Kidney capillary endothelial cell (primary cell): ENCODE measurements at regions not wholly inside any gene's neighbourhood (a gene's known extent, or its start where the extent isn't known, plus 50 kb on each side); places are given as distances from the start of the nearest gene placed in this dataset.

Experiments used
- DNase-seq: peaks from one replicate; pipeline ENCODE4 v3.0.0-alpha.2; 2018; ENCODE audit warnings: low spot score

GRCh38 chr6:25038300-25038699, 102.5 kb upstream of the RIPOR2 start:
- DNase-seq: no peak

GRCh38 chr6:25038999-25039398, 103.2 kb upstream of the RIPOR2 start:
- DNase-seq: no peak

DNA sequence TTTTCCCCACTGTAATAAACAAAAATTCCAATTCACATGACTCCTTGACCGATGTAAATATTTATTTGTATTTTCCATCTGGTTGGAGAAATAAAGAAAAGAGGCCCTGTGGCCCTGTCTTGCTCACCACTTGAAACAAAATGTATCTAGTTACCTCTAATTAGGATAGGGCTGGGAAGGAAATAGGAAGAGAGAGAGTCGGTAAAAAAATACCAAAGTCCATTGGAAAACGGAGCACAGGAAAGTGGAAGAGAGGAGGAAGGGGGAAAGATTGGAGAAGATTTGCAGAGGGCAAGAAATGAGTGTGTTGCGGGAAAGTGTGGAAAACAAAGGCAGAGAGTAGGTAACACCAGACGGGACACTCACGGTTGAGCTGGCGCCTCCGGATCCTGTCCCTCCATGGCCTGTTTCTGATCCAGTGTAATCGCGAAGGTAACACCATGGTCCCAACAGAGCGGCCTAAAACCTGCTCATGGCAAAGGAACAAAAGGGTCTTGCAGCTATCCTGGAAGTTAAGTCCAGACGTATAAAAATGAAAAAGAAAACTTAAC, 105.8 kb upstream of the RIPOR2 start:
- DNase-seq: no peak

DNA sequence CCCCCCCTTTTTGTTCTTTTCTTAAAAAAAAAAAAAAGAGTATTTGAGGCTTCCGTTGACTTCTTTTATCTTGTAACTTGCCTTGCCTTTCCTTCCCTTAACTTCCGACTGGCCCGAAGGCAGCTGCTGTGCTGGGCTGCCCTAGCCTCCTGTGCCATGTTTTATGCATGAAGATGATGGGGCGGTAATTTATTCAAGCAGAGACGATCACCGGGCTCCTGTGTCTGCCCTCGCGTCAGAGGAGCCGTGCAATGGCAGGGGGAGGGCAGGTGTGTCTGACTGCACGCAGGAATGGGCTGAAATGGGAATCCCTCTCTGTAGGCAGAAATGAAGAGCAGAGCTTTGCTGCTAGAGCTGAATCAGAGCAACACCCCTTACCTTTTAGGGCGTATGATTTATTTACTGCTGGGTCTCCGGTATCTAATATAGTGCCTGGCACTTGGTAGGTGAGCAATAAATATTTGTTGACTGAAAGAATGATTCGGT, 106.3 kb upstream of the RIPOR2 start:
- DNase-seq: no peak

DNA sequence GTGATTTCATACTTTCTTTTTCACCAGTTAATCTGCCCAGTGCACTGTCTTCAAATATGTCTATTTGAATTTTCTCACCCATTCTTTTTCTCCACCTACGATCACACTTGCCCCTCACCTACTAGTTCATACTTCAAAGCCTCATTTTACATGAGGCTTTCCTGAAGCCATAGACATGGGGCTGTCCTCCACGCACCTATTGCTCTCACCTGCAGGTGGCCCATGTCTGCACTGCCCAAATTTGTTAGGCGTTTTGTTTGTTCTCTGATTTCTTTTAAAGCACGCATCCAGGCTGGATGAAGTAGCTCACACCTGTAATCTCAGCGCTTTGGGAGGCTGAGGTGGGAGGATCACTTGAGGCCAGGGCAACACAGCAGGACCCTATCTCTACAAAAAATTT, 106.8 kb upstream of the RIPOR2 start:
- no peak for DNase-seq

GRCh38 chr6:25042984-25043725, 107.4 kb upstream of the RIPOR2 start:
- DNase-seq: no peak

DNA sequence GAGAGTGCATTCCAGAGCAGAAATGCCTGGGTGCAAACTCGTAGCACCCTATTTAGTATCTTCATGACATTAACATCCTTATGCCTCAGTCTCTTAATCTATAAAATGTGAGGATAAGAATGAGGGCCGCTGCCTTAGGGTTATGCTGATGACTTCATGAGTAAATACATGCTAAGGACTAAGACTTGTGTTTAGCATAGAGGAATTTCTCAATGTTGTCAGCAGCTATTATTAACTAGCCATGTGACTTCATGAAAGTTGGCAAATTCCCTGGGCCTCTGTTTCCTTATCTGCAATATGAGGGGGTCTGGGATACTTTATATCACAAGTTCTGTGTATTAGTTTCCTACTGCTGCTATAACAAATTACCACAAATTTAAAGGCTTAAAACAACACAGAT, 108.1 kb upstream of the RIPOR2 start:
- DNase-seq: no peak

DNA sequence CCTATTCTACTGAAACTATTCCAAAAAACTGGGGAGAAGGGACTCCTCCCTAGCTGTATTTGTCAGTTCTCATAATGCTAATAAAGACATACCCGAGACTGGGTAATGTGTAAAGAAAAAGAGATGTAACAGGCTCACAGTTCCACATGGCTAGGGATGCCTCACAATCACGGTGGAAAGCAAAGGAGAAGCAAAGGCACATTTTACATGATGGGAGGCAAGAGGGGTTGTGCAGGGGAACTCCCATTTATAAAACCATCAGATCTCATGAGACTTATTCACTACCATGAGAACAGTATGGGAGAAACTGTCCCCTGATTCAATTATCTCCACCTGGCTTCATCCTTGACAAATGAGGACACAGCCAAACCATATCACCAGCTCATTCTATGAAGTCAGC, 111.2 kb upstream of the RIPOR2 start:
- no peak for DNase-seq

- peak; percentile 56 for DNase-seq
Observed at GRCh38 chr6:25050356-25050755, 114.6 kb upstream of the RIPOR2 start.

DNA sequence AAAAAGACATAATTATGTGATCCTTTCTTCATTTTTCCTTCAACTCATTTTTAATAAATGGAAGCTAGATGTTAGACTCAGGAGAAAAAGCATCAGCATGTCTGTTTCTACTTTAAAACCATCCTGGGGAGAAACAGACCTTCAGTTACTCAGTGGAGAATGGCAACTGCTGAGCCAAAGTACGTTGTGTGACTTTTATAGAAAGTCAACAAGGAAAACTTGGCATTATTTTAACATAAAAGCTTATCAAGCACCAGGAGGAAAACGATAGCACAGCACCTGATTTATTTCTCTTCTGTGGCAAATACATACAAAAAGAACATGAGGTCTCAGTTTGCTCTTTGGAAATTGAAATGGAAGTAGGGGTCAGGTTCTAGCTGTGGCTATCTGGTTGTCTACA, 115.3 kb upstream of the RIPOR2 start:
- no peak for DNase-seq

GRCh38 chr6:25052181-25052580, 116.4 kb upstream of the RIPOR2 start:
- DNase-seq: no peak

DNA sequence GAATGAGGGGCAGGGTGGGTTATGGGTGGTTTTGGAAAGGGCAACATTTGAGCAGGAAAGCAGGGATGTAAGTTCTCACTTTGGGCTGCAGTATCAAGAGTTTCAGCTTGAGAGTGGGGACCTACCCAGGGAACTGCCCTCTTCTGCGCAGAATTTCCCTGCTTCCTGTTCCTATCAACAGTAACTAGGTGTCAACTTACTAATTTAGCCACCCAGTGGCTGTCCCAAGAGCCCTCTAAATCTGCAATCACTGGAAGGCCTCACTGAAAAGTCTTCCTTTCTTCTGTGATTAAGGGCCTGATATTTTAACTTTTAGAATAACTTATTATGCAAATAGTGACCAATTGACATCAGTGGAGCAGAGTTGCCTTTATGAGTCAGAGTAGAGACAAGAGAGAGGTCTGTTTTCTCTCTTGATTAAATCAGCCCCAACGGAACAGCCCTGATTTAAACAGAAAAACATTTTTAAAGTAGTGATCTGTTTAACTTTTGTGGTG, 118.2 kb upstream of the RIPOR2 start:
- DNase-seq: no peak

GRCh38 chr6:25054469-25054868, 118.7 kb upstream of the RIPOR2 start:
- DNase-seq: no peak

- DNase-seq: no peak
Observed at GRCh38 chr6:25056130-25056529, 120.4 kb upstream of the RIPOR2 start.

GRCh38 chr6:25057111-25057905, 121.5 kb upstream of the RIPOR2 start:
- DNase-seq: no peak

DNA sequence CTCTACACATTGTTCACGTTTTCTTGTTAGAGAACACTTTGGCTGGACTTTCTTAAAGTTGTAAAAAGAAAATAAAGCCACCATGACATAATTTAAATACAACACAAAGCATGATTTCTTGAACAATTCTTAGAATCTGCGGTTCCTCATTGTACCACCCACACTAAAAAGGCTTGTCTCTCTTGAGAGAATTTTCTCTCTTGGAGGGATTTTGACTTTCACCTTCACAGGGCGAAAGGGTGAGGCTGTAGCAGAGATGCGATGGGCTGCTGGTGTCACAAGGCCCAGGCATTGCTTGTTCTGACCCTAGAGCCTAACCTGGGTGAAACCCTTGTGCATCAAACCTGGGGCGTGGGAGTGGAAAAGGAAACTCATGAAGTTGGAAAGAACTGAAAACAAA, 122.7 kb upstream of the RIPOR2 start:
- DNase-seq: no peak

- no peak for DNase-seq
Observed at GRCh38 chr6:25058941-25059340, 123.2 kb upstream of the RIPOR2 start.

- DNase-seq: no peak
Observed at GRCh38 chr6:25060522-25060921, 124.8 kb upstream of the RIPOR2 start.

GRCh38 chr6:25061289-25061936, 125.7 kb upstream of the RIPOR2 start:
- no peak for DNase-seq

DNA sequence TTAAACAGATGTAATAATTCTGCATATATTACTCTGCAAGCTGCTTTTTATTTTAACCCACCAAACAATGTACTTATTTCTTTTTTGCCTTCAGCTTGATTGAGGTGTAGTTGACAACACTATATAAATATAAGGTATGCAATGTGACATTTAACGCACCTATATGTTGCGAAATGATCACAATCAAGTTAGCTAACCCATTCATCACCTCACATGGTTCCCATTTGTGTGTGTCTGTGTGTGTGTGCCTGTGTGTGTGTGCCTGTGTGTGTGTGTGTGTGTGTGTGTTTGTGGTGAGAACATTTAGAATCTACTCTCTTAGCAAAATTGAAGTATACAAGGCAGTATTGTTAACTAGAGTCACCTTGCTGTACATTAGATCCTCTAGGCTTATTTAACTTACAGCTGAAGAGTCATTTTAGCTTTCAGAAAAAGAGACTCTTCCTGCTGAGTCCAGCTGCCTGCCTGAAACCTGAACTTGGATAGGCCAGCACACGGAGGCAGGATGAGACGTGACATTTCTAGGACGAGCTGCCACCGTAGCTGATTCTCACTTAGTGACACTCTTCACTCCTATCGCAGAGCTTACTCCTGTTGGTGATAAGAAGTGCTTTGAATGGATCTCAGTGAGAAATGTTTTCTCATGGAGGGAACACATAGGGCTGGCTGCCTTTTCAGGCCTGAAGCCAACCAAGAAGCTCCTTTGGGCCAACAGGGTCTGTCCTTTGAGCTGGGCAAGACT, 126.5 kb upstream of the RIPOR2 start:
- DNase-seq: no peak

DNA sequence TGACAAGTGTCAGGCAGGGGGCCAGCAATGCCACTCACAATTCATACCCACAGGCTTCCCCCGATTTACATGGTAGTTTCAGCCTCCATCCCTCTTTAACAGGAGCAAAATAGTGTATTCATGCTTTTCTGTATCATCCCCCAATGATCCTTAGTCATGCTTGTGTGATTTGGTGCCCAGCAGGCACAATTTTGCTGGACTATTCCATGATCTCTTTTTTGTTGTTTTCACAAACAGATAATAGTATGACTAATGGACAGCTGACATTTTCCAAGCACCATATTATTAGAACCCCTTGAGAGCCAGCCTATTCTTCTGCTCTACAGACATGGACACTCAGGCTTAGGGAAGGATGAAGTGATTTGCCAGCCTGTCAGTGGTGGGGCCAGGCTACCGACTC, 128.2 kb upstream of the RIPOR2 start:
- DNase-seq: no peak

- DNase-seq: no peak
Observed at GRCh38 chr6:25065666-25066065, 129.9 kb upstream of the RIPOR2 start.
